Natural killer cell (primary cell): ENCODE measurements at regions not wholly inside any gene's neighbourhood (a gene's known extent, or its start where the extent isn't known, plus 50 kb on each side); places are given as distances from the start of the nearest gene placed in this dataset.

ENCODE experiments used
- ATAC-seq, 3 donors: fragments of 150-1000 bp in 2 of 3; fragments of 200-7000 bp in 1 of 3; cut with Tn5 transposase; 1 replicate in 1 of 3; 2 replicates in 2 of 3; pipeline ENCODE4 v1.10.0; 2021; ENCODE audit warnings: mild to moderate bottlenecking in 2 of 3, moderate library complexity in 2 of 3
- DNase-seq, 2 donors: peaks; one replicate each; pipeline versions ENCODE4 v3.0.0 to v3.0.0-alpha.2; 2013 to 2021; ENCODE audit warnings: mixed read lengths in 1 of 2
- H3K27ac ChIP-seq: one replicate; pipeline ENCODE4 v1.5.1; 2013; ENCODE audit warnings: mild to moderate bottlenecking, low read length
- H3K27me3 ChIP-seq: one replicate; pipeline ENCODE4 v1.6.1; 2013; ENCODE audit warnings: low read length; ENCODE audit not compliant: control insufficient read depth, insufficient read depth
- H3K36me3 ChIP-seq: one replicate; pipeline ENCODE4 v1.6.1; 2013; ENCODE audit warnings: low read length; ENCODE audit not compliant: control insufficient read depth, insufficient read depth
- H3K4me1 ChIP-seq: one replicate; pipeline ENCODE4 v1.6.1; 2013; ENCODE audit warnings: low read length; ENCODE audit not compliant: control insufficient read depth, insufficient read depth
- H3K4me3 ChIP-seq: one replicate; pipeline ENCODE4 v1.5.1; 2013; ENCODE audit warnings: low read length
- H3K9me3 ChIP-seq: one replicate; pipeline ENCODE4 v1.6.1; 2013; ENCODE audit warnings: low read length; ENCODE audit not compliant: control insufficient read depth, insufficient read depth
- H3K27ac Mint-ChIP-seq, 2 donors: one replicate each; pipeline ENCODE4 v1.8.0; 2022; ENCODE audit warnings: mild to moderate bottlenecking in 2 of 2, mixed read lengths in 2 of 2, moderate library complexity in 1 of 2
- H3K27me3 Mint-ChIP-seq, 2 donors: one replicate each; pipeline ENCODE4 v1.8.0; 2022; ENCODE audit warnings: low read depth in 2 of 2, mixed read lengths in 2 of 2
- H3K36me3 Mint-ChIP-seq: one replicate; pipeline ENCODE4 v1.8.0; 2022; ENCODE audit warnings: mixed read lengths
- H3K4me1 Mint-ChIP-seq, 2 donors: one replicate each; pipeline ENCODE4 v1.8.0; 2022; ENCODE audit warnings: mixed read lengths in 2 of 2
- H3K4me3 Mint-ChIP-seq: one replicate; pipeline ENCODE4 v1.8.0; 2022; ENCODE audit warnings: mild to moderate bottlenecking, moderate library complexity, mixed read lengths
- H3K9me3 Mint-ChIP-seq, 2 donors: one replicate each; pipeline ENCODE4 v1.8.0; 2022; ENCODE audit warnings: mixed read lengths in 2 of 2
- WGBS: methylation state at CpG from one replicate; pipeline ENCODE4 v1.1.7; 2013; ENCODE audit warnings: missing lambda C conversion rate; ENCODE audit not compliant: insufficient coverage; 5-methylcytosine and 5-hydroxymethylcytosine counted together
- intact Hi-C: fragments of 100-400 bp; cut with micrococcal nuclease; formaldehyde crosslinking; loops from one replicate; pipeline ENCODE4 v1.14.2; 2022
- TF ChIP-seq, protein P1 (sequence below): fragments of 200-600 bp; IDR thresholded peaks from one replicate; pipeline ENCODE4 v1.8.0; 2022; ENCODE audit warnings: antibody characterized with exemption

DNA sequence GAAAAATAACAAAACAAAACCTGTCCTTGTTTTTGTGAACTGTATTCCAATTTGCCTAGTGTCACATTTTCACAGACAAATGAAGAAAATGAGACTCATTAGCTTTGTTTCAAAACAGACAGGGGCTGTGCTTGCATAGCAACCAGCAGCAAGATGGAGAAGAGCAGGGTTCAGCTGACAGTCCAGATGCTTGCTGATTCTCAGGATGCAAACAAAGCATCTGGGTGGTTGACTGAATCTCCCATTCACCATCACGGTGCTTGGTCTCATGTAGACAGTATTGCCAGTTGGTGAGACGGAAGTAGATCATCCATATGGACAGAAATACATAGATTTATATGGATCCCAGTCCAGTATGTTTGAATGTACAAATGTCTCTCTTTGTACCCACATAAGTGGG is 326.8 kb downstream of the CCDC85A start:
- DNase-seq (no peak), ATAC-seq (no peak)
- intact Hi-C loops: no loop called here
- peaks cover 8% of the 10 kb centered on the region for H3K36me3 Mint-ChIP-seq
- H3K4me1 Mint-ChIP-seq: no peaks in the 10 kb centered on the region
- H3K36me3 ChIP-seq: no peaks in the 10 kb centered on the region
- TF ChIP-seq, protein P1, sequence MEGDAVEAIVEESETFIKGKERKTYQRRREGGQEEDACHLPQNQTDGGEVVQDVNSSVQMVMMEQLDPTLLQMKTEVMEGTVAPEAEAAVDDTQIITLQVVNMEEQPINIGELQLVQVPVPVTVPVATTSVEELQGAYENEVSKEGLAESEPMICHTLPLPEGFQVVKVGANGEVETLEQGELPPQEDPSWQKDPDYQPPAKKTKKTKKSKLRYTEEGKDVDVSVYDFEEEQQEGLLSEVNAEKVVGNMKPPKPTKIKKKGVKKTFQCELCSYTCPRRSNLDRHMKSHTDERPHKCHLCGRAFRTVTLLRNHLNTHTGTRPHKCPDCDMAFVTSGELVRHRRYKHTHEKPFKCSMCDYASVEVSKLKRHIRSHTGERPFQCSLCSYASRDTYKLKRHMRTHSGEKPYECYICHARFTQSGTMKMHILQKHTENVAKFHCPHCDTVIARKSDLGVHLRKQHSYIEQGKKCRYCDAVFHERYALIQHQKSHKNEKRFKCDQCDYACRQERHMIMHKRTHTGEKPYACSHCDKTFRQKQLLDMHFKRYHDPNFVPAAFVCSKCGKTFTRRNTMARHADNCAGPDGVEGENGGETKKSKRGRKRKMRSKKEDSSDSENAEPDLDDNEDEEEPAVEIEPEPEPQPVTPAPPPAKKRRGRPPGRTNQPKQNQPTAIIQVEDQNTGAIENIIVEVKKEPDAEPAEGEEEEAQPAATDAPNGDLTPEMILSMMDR: no peak
- no peaks in the 10 kb centered on the region for H3K4me1 ChIP-seq
- no peak overlapping the region for H3K4me3 Mint-ChIP-seq
- H3K4me3 ChIP-seq: no peak overlapping the region
- H3K27ac ChIP-seq: no peak overlapping the region
- peaks cover 9 to 25% of the 10 kb centered on the region in 2 donors for H3K9me3 Mint-ChIP-seq
- no peaks in the 10 kb centered on the region for H3K27me3 Mint-ChIP-seq
- H3K27ac Mint-ChIP-seq: no peak overlapping the region
- 86% methylated on average over 2 of the region's 2 CpGs for WGBS
- H3K27me3 ChIP-seq: no peaks in the 10 kb centered on the region
- H3K9me3 ChIP-seq: peaks cover 2% of the 10 kb centered on the region

DNA sequence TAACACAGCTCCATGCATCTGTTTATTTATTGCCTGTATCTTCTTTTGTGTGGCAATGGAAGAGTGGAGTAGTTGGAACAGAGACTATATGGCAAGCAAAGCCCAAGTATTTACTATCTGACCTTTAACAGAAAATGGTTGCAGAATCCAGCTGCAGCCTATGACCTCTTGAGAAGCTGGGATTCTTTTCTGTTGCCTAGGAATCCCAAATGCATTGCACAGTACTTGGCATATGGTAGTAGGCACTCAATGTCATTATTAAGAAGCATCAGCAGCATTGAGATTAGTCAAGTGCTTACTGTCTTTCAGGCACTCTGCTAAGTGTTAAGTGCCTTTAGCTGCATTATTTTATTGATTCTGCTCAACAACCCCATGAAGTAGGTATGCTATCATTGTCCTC is 331.6 kb downstream of the CCDC85A start:
- Histone ChIP-seq H3K4me3 (no peak overlapping the region), H3K4me1 (no peaks in the 10 kb centered on the region), H3K36me3 (no peaks in the 10 kb centered on the region), H3K27me3 (no peaks in the 10 kb centered on the region), H3K27ac (no peak overlapping the region), H3K9me3 (no peaks in the 10 kb centered on the region)
- DNase-seq (no peak), ATAC-seq (no peak)
- no peak overlapping the region for H3K27ac Mint-ChIP-seq
- peaks cover 7 to 19% of the 10 kb centered on the region in 2 donors for H3K9me3 Mint-ChIP-seq
- no peak overlapping the region for H3K4me3 Mint-ChIP-seq
- peaks cover 8% of the 10 kb centered on the region for H3K36me3 Mint-ChIP-seq
- TF ChIP-seq, protein P1: no peak
- H3K27me3 Mint-ChIP-seq: no peaks in the 10 kb centered on the region
- intact Hi-C loops: no loop called here
- no peaks in the 10 kb centered on the region for H3K4me1 Mint-ChIP-seq

DNA sequence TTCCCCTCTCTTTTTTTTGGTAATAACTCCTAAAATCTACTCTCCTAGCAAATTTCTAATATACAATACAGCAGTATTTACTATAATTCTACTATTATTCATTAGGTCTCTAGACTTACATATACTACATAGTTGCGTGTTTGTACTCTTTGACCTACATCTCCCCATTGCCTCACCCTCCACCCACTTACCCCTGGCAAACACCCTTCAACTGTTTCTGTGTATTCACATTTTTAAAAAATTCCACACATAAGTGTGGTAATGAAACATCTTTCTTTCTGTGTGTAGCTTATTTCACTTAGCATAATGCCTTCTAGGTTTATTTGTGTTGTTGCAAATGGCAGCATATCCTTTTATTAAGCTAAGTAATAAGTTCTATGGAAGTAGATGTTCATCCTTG is 336.0 kb downstream of the CCDC85A start:
- ATAC-seq (no peak), DNase-seq (no peak)
- no peaks in the 10 kb centered on the region for H3K27me3 ChIP-seq
- H3K9me3 ChIP-seq: peaks cover 2% of the 10 kb centered on the region
- H3K27ac ChIP-seq: no peak overlapping the region
- H3K4me3 ChIP-seq: no peak overlapping the region
- H3K4me3 Mint-ChIP-seq: no peak overlapping the region
- no peaks in the 10 kb centered on the region for H3K4me1 ChIP-seq
- H3K9me3 Mint-ChIP-seq: peaks cover 7 to 14% of the 10 kb centered on the region in 2 donors
- no CpG with 5 or more reads among the region's 1 CpG for WGBS
- H3K36me3 Mint-ChIP-seq: peaks cover 6% of the 10 kb centered on the region
- TF ChIP-seq, protein P1: no peak
- H3K27me3 Mint-ChIP-seq: no peaks in the 10 kb centered on the region
- H3K27ac Mint-ChIP-seq: no peak overlapping the region
- intact Hi-C loops: no loop called here
- H3K36me3 ChIP-seq: no peaks in the 10 kb centered on the region
- no peaks in the 10 kb centered on the region for H3K4me1 Mint-ChIP-seq

DNA sequence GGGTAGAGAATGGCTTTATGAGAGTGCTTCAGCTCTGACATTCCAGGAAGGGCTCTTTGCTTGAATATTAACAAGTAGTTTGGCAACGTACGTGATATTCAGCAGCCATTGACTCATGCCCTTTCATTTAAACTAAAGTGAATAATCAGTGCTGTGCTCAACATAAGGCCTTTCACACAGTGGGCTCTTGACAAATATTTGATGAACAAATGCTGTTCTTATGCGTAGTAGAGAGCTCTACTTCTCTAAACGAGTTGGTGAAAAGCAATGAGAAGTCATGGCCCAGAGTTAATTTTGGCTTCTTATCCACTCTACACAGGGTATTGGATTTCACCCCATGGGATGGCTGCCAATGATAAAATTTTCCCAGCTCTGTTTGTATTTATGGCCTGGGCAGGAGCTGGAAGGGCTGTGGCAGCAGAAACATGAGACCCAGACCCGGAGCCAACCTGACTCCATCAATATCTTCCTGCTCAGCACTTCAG is 338.9 kb downstream of the CCDC85A start:
- Histone ChIP-seq H3K36me3 (no peaks in the 10 kb centered on the region), H3K27me3 (no peaks in the 10 kb centered on the region), H3K4me1 (no peaks in the 10 kb centered on the region), H3K4me3 (no peak overlapping the region), H3K9me3 (peaks cover 2% of the 10 kb centered on the region), H3K27ac (no peak overlapping the region)
- intact Hi-C loops: no loop called here
- Mint-ChIP-seq H3K36me3 (peaks cover 6% of the 10 kb centered on the region), H3K27me3 (no peaks in the 10 kb centered on the region), H3K27ac (no peak overlapping the region), H3K4me1 (no peaks in the 10 kb centered on the region), H3K4me3 (no peak overlapping the region), H3K9me3 (peaks cover 18 to 23% of the 10 kb centered on the region in 2 donors)
- TF ChIP-seq, protein P1: no peak
- 75% methylated on average over 3 of the region's 5 CpGs for WGBS
- ATAC-seq (no peak), DNase-seq (no peak)
